ENCODE measurements at regions not wholly inside any gene's neighbourhood (a gene's known extent, or its start where the extent isn't known, plus 50 kb on each side); places are given as distances from the start of the nearest gene placed in this dataset.

DNA sequence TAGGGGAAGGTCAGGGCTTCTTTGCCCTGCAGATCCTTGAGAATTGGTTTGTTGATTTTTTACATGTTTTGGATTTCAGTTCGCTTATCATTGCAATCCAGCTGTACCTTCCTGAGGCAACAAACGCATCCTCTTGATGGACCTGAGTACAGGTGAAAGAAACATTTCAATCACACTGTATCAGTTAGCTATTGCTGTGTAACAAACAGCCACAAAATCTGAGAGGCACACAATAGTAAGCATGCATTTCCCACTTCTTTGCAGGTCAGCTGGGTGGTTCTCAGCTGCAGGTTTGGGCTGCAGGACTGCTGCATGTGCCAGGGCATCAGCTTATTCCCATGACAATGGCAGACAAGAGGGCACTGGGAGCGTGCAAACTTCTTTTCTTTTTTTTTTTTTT, 586.4 kb downstream of the MATN1 start:
- TF ChIP-seq, protein P1, sequence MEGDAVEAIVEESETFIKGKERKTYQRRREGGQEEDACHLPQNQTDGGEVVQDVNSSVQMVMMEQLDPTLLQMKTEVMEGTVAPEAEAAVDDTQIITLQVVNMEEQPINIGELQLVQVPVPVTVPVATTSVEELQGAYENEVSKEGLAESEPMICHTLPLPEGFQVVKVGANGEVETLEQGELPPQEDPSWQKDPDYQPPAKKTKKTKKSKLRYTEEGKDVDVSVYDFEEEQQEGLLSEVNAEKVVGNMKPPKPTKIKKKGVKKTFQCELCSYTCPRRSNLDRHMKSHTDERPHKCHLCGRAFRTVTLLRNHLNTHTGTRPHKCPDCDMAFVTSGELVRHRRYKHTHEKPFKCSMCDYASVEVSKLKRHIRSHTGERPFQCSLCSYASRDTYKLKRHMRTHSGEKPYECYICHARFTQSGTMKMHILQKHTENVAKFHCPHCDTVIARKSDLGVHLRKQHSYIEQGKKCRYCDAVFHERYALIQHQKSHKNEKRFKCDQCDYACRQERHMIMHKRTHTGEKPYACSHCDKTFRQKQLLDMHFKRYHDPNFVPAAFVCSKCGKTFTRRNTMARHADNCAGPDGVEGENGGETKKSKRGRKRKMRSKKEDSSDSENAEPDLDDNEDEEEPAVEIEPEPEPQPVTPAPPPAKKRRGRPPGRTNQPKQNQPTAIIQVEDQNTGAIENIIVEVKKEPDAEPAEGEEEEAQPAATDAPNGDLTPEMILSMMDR (IDR thresholded peaks at IDR 0.05): no peak

DNA sequence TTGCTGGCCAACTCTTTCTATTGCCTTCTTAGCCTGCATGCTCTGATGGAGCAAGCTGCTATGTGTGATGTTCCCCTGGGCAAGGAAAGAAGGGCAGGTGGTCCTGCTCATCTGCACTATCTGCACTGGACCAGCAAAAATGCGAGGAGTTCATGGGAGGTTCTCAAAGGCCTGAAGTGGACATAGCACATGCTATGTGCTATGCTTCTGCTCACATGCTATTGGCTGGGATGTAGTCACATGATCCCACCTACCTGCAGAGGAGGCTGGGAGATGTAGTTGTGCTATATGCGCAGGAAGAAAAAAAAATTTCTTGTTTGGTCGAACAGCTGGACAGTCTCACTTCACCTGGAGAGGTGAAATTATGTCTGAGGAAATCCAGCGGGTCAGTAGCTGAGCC, 587.7 kb downstream of the MATN1 start:
- Histone ChIP-seq H3K27me3 (no peaks in the 10 kb centered on the region), H3K27ac (no peak overlapping the region), H3K4me1 (ENCODE audit: insufficient read depth) (no peaks in the 10 kb centered on the region), H3K4me3 (no peak overlapping the region), H3K9me3 (no peaks in the 10 kb centered on the region), H3K36me3 (no peaks in the 10 kb centered on the region)
- WGBS, 3 donors: 66 to 77% (median 76%) methylated on average over 4 of the region's 4 CpGs
- TF ChIP-seq POLR2A (IDR thresholded peaks at IDR 0.05) (no peak), EP300 (IDR thresholded peaks at IDR 0.05) (no peak)
- TF ChIP-seq, protein P1 (IDR thresholded peaks at IDR 0.05): no peak
- no peak for DNase-seq
- intact Hi-C loops (cut with DNase I): no loop called here

More for the DNA sequence above, 586.4 kb downstream of the MATN1 start:
- no peaks in the 10 kb centered on the region for H3K9me3 ChIP-seq
- no peak for DNase-seq
- H3K27me3 ChIP-seq: no peaks in the 10 kb centered on the region
- intact Hi-C loops (cut with DNase I): no loop called here
- H3K4me3 ChIP-seq: no peak overlapping the region
- WGBS, 3 donors: 76 to 88% (median 80%) methylated on average over 3 of the region's 3 CpGs
- H3K4me1 ChIP-seq (ENCODE audit: insufficient read depth): no peaks in the 10 kb centered on the region
- no peak overlapping the region for H3K27ac ChIP-seq
- H3K36me3 ChIP-seq: no peaks in the 10 kb centered on the region

DNA sequence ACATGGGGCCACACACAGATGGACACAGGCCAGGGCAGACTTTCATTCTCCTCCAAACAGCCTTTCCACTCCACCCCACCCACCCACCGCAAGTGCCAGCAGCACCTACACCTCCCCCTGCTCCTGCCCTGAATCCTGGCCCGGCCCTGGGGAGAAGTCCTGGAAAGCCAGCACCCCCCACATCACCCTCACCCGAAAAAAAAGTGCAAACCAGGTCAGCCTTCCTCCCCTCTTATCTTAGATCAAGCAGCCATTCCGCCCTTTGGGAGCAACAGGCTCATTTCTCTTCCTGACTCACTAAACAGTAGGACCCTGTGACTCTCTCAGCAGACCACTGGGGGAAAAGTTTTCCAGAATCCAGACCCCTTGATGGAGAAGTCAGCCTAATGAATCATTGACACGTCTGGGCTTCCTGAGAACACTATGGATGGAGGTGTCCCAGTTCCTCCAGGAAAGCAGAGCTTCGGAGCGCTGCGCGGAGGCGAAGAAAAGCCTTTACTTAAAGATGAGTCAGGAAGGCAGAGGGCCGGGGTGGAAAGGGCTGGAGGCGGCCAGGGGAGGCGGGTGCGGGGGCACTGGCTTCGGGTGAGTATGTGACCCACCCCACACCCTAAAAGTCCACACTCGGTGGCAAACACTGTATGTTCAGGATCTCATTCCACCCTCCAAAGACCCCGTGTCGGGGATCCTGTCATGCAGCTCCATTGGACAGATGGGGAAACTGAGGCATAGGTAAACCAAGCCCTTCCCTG, 588.7 kb downstream of the MATN1 start:
- Histone ChIP-seq H3K27ac (no peak overlapping the region), H3K4me3 (no peak overlapping the region), H3K9me3 (no peaks in the 10 kb centered on the region), H3K4me1 (ENCODE audit: insufficient read depth) (no peaks in the 10 kb centered on the region), H3K36me3 (no peaks in the 10 kb centered on the region), H3K27me3 (no peaks in the 10 kb centered on the region)
- TF ChIP-seq, protein P1 (IDR thresholded peaks at IDR 0.05): no peak
- TF ChIP-seq EP300 (IDR thresholded peaks at IDR 0.05) (no peak), POLR2A (IDR thresholded peaks at IDR 0.05) (no peak)
- intact Hi-C loops (cut with DNase I): no loop called here
- WGBS, 3 donors: 79 to 83% (median 79%) methylated on average over 18 of the region's 18 CpGs
- DNase-seq: no peak

DNA sequence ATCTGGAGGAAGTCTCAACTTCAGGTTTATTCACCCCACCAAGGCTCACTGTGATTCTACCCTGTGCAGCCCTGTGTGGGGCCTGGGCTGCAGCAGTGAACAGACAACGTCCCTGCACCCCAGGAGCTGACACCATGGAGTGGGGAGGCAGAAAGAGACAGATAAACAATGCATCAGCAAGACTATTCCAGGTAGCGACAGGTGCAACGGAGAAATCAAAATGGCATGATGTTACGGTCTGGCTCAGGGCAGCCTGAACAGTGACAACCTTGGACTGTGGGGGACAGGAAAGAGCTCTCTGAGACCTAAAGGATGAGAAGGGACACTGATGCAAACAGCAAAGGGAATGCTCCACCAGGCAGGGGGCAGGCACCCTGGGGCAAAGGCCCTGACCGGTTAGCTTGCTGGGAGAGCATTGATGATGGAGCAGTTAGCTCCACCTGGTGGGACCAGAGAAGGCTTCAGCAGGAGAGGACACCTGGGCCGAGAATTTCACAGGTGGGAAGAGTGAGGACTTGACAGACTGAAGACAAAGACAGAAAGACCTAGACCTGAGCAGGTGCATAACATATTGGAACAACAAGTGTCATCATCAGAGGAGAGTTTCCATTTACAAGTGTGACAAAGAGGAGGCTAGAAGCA, 589.9 kb downstream of the MATN1 start:
- H3K27ac ChIP-seq: no peak overlapping the region
- intact Hi-C loops (cut with DNase I): no loop called here
- DNase-seq: no peak
- peaks cover 2% of the 10 kb centered on the region for H3K4me1 ChIP-seq (ENCODE audit: insufficient read depth)
- no peaks in the 10 kb centered on the region for H3K27me3 ChIP-seq
- TF ChIP-seq POLR2A (IDR thresholded peaks at IDR 0.05) (no peak), EP300 (IDR thresholded peaks at IDR 0.05) (no peak)
- TF ChIP-seq, protein P1 (IDR thresholded peaks at IDR 0.05): no peak
- no peak overlapping the region for H3K4me3 ChIP-seq
- H3K9me3 ChIP-seq: no peaks in the 10 kb centered on the region
- H3K36me3 ChIP-seq: no peaks in the 10 kb centered on the region
- WGBS, 3 donors: 85 to 87% (median 86%) methylated on average over 6 of the region's 6 CpGs

All from ovary (tissue), 7 donors.